ENCODE measurements at regions not wholly inside any gene's neighbourhood (a gene's known extent, or its start where the extent isn't known, plus 50 kb on each side); places are given as distances from the start of the nearest gene placed in this dataset.
"Not testable (repeated sequence)": the region's sequence is repeated elsewhere in the genome, so short reads cannot be mapped to it uniquely, and the experiment has no call there.

- Histone ChIP-seq H3K4me1 (ENCODE audit: insufficient read depth, low read length, poor library complexity, severe bottlenecking) (peaks cover 11% of the 10 kb centered on the region), H3K4me3 (ENCODE audit: low read depth, low read length, poor library complexity, severe bottlenecking) (no peak overlapping the region), H3K9me3 (ENCODE audit: low read depth, low read length, poor library complexity, severe bottlenecking) (peaks cover 7% of the 10 kb centered on the region), H3K36me3 (ENCODE audit: insufficient read depth, low read length, poor library complexity, severe bottlenecking) (no peaks in the 10 kb centered on the region), H3K27ac (ENCODE audit: low read depth, low read length, poor library complexity, severe bottlenecking) (no peak overlapping the region), H3K27me3 (replicated peaks; ENCODE audit: insufficient read depth, low read depth, low read length, poor library complexity) (no peaks in the 10 kb centered on the region)
- TF ChIP-seq CTCF (conservative IDR thresholded peaks at IDR 0.05; ENCODE audit: low read depth, low read length), result no peak
- no peak for TF ChIP-seq EZH2 (IDR thresholded peaks at IDR 0.05; ENCODE audit: borderline replicate concordance, low read depth, low read length, poor library complexity, severe bottlenecking)
- POLR2A ChIA-PET (ENCODE audit: low non-redundant PET), result no interaction called here
- CTCF ChIA-PET, result no interaction called here
- no peak for DNase-seq (ENCODE audit: low spot score)
- BruUV-seq (replicated peaks), result no TSS peak
- intact Hi-C loops (cut with micrococcal nuclease; ENCODE audit: unreplicated experiment), result no loop called here
Measured at GRCh38 chr19:13681509-13681908, 82.8 kb upstream of the MRI1 start.

- intact Hi-C loops (cut with micrococcal nuclease; ENCODE audit: unreplicated experiment); DNase-seq (ENCODE audit: low spot score); POLR2A ChIA-PET (ENCODE audit: low non-redundant PET); H3K36me3 ChIP-seq (ENCODE audit: insufficient read depth, low read length, poor library complexity, severe bottlenecking); BruUV-seq (replicated peaks); H3K4me1 ChIP-seq (ENCODE audit: insufficient read depth, low read length, poor library complexity, severe bottlenecking); H3K4me3 ChIP-seq (ENCODE audit: low read depth, low read length, poor library complexity, severe bottlenecking); H3K27me3 ChIP-seq (replicated peaks; ENCODE audit: insufficient read depth, low read depth, low read length, poor library complexity); H3K9me3 ChIP-seq (ENCODE audit: low read depth, low read length, poor library complexity, severe bottlenecking); H3K27ac ChIP-seq (ENCODE audit: low read depth, low read length, poor library complexity, severe bottlenecking); CTCF ChIA-PET: not testable (repeated sequence)
Measured at GRCh38 chr19:13680708-13681360, 83.5 kb upstream of the MRI1 start.

- POLR2A ChIA-PET (ENCODE audit: low non-redundant PET); CTCF ChIA-PET; H3K27ac ChIP-seq (ENCODE audit: low read depth, low read length, poor library complexity, severe bottlenecking); H3K9me3 ChIP-seq (ENCODE audit: low read depth, low read length, poor library complexity, severe bottlenecking); H3K4me1 ChIP-seq (ENCODE audit: insufficient read depth, low read length, poor library complexity, severe bottlenecking); BruUV-seq (replicated peaks); H3K36me3 ChIP-seq (ENCODE audit: insufficient read depth, low read length, poor library complexity, severe bottlenecking); H3K4me3 ChIP-seq (ENCODE audit: low read depth, low read length, poor library complexity, severe bottlenecking); DNase-seq (ENCODE audit: low spot score); H3K27me3 ChIP-seq (replicated peaks; ENCODE audit: insufficient read depth, low read depth, low read length, poor library complexity); intact Hi-C loops (cut with micrococcal nuclease; ENCODE audit: unreplicated experiment): not testable (repeated sequence)
Measured at GRCh38 chr19:13676967-13677366, 87.4 kb upstream of the MRI1 start.

- BruUV-seq (replicated peaks); CTCF ChIA-PET; H3K4me3 ChIP-seq (ENCODE audit: low read depth, low read length, poor library complexity, severe bottlenecking); H3K4me1 ChIP-seq (ENCODE audit: insufficient read depth, low read length, poor library complexity, severe bottlenecking); POLR2A ChIA-PET (ENCODE audit: low non-redundant PET); H3K36me3 ChIP-seq (ENCODE audit: insufficient read depth, low read length, poor library complexity, severe bottlenecking); H3K27me3 ChIP-seq (replicated peaks; ENCODE audit: insufficient read depth, low read depth, low read length, poor library complexity); H3K9me3 ChIP-seq (ENCODE audit: low read depth, low read length, poor library complexity, severe bottlenecking); intact Hi-C loops (cut with micrococcal nuclease; ENCODE audit: unreplicated experiment); H3K27ac ChIP-seq (ENCODE audit: low read depth, low read length, poor library complexity, severe bottlenecking): not testable (repeated sequence)
- peak; percentile 60 for DNase-seq (ENCODE audit: low spot score)
Measured at GRCh38 chr19:13672480-13673175, 91.7 kb upstream of the MRI1 start.
